GM12864 (cell line): ENCODE measurements at regions not wholly inside any gene's neighbourhood (a gene's known extent, or its start where the extent isn't known, plus 50 kb on each side); places are given as distances from the start of the nearest gene placed in this dataset.

ENCODE experiments used
- DNase-seq: peaks from one replicate; pipeline ENCODE4 v3.0.0-alpha.2; 2011; ENCODE audit warnings: low read depth
- H3K4me3 ChIP-seq: 2 replicates; pipeline ENCODE4 v1.5.1; 2011; ENCODE audit warnings: mild to moderate bottlenecking, low read depth, low read length, control low read depth
- CTCF ChIP-seq: IDR thresholded peaks from 2 replicates; pipeline ENCODE4 v1.5.1; 2011; ENCODE audit warnings: low read depth, mild to moderate bottlenecking, moderate library complexity, low read length, control low read depth, inconsistent platforms; ENCODE audit errors: missing control alignments

- no peak for TF ChIP-seq CTCF
- no peak for DNase-seq
- H3K4me3 ChIP-seq = no peak overlapping the region
These were observed 112.6 kb downstream of the CDC5L start for GRCh38 chr6:44500074-44500473.

- H3K4me3 ChIP-seq = no peak overlapping the region
- DNase-seq = no peak
- TF ChIP-seq CTCF = no peak
These were observed 116.0 kb downstream of the CDC5L start for GRCh38 chr6:44503471-44503870.

DNA sequence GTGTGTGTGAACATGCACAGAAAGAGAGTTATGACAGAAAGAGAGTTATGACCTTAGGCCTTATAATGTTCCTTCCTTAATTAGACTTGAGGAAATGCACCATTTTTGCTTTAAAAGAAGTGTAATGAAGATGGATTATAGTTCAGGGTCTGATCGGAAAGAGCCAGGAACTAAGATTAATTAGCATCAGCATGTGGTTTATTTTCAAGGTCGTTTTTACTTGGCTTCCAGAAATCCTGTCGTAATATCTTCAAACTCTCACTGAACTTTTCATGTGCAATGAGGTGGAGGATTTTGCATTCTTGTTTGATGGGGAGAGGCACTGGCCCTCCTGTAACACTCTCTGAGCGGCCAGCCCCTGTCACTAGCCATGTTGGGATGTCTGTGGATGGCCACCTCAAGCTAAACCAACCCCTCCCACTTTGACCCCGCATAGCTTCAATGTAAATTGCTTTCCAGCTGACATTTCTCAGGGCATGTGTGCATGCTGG, 116.8 kb downstream of the CDC5L start:
- no peak for TF ChIP-seq CTCF
- DNase-seq = no peak
- H3K4me3 ChIP-seq = no peak overlapping the region

GRCh38 chr6:44505751-44506150, 118.2 kb downstream of the CDC5L start:
- no peak for DNase-seq
- H3K4me3 ChIP-seq = no peak overlapping the region
- TF ChIP-seq CTCF = no peak

DNA sequence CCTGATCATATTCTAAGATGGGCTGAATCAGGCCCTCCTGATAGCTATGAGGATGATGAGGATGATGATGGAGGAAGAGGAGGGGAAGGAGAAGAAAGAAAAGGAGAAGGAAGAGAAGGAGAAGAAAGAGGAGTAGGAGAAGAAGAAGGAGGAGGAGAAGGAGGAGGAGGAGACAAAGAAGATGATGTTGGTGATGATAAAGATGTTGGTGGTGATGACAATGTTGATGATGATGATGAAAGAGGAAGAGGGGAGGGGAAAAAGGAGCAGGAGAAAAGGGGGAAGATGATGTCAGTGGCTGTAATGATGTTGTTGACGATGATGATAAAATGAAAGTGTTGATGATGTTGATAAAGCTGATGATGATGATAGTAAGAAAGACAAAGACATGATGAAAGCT, 119.5 kb downstream of the CDC5L start:
- no peak overlapping the region for H3K4me3 ChIP-seq
- TF ChIP-seq CTCF = no peak
- DNase-seq = no peak

GRCh38 chr6:44508646-44509045, 121.1 kb downstream of the CDC5L start:
- H3K4me3 ChIP-seq = no peak overlapping the region
- no peak for DNase-seq
- TF ChIP-seq CTCF = no peak

GRCh38 chr6:44511126-44511525, 123.6 kb downstream of the CDC5L start:
- no peak overlapping the region for H3K4me3 ChIP-seq
- no peak for DNase-seq
- TF ChIP-seq CTCF = no peak
